ENCODE measurements at regions not wholly inside any gene's neighbourhood (a gene's known extent, or its start where the extent isn't known, plus 50 kb on each side); places are given as distances from the start of the nearest gene placed in this dataset.

GRCh38 chr5:124457101-124457500, 289.3 kb downstream of the ZNF608 start:
- no peak for DNase-seq

- peak; percentile 78 for DNase-seq
These were observed 290.2 kb downstream of the ZNF608 start for GRCh38 chr5:124456249-124456648.

GRCh38 chr5:124454081-124454480, 292.4 kb downstream of the ZNF608 start:
- DNase-seq, result peak; percentile 57

- peak; percentile 86 for DNase-seq
These were observed 293.0 kb downstream of the ZNF608 start for GRCh38 chr5:124453221-124454051.

- no peak for DNase-seq
These were observed 294.0 kb downstream of the ZNF608 start for GRCh38 chr5:124452412-124452811.

- DNase-seq, result no peak
These were observed 294.6 kb downstream of the ZNF608 start for GRCh38 chr5:124451721-124452383.

- DNase-seq, result no peak
These were observed 300.3 kb downstream of the ZNF608 start for GRCh38 chr5:124446120-124446519.

GRCh38 chr5:124445070-124445619, 301.3 kb downstream of the ZNF608 start:
- no peak for DNase-seq

GRCh38 chr5:124444147-124444775, 302.2 kb downstream of the ZNF608 start:
- DNase-seq, result no peak

GRCh38 chr5:124440471-124440870, 306.0 kb downstream of the ZNF608 start:
- DNase-seq, result no peak

- no peak for DNase-seq
These were observed 306.8 kb downstream of the ZNF608 start for GRCh38 chr5:124439609-124440008.

- no peak for DNase-seq
These were observed 307.5 kb downstream of the ZNF608 start for GRCh38 chr5:124438903-124439281.

GRCh38 chr5:124438026-124438902, 308.2 kb downstream of the ZNF608 start:
- DNase-seq, result no peak

- DNase-seq, result peak; percentile 55
These were observed 310.1 kb downstream of the ZNF608 start for GRCh38 chr5:124436294-124436693.

- DNase-seq, result no peak
These were observed 313.3 kb downstream of the ZNF608 start for GRCh38 chr5:124433170-124433569.

GRCh38 chr5:124421584-124421983, 324.9 kb downstream of the ZNF608 start:
- DNase-seq, result no peak

- no peak for DNase-seq
These were observed 325.5 kb downstream of the ZNF608 start for GRCh38 chr5:124420952-124421351.

- DNase-seq, result no peak
These were observed 326.9 kb downstream of the ZNF608 start for GRCh38 chr5:124419531-124419930.

GRCh38 chr5:124418390-124418789, 328.0 kb downstream of the ZNF608 start:
- DNase-seq, result no peak

- no peak for DNase-seq
These were observed 329.2 kb downstream of the ZNF608 start for GRCh38 chr5:124417196-124417595.

- DNase-seq, result no peak
These were observed 329.8 kb downstream of the ZNF608 start for GRCh38 chr5:124416627-124417026.

- no peak for DNase-seq
These were observed 331.5 kb downstream of the ZNF608 start for GRCh38 chr5:124414973-124415372.

Measured in fibroblast of upper back skin (primary cell).